Right cardiac atrium (tissue), 5 donors: ENCODE measurements at regions not wholly inside any gene's neighbourhood (a gene's known extent, or its start where the extent isn't known, plus 50 kb on each side); places are given as distances from the start of the nearest gene placed in this dataset.
"Not testable (repeated sequence)": the region's sequence is repeated elsewhere in the genome, so short reads cannot be mapped to it uniquely, and the experiment has no call there.

ENCODE experiments used
- ATAC-seq, 2 donors: fragments of 200-7000 bp; cut with Tn5 transposase; one replicate each; pipeline versions ENCODE4 v1.8.0 to v1.9.1; 2020; ENCODE audit warnings: moderate library complexity in 2 of 2, mild to moderate bottlenecking in 1 of 2
- DNase-seq, 3 donors: peaks; one replicate each; pipeline ENCODE4 v3.0.0-alpha.2; 2020
- H3K27ac ChIP-seq: one replicate; pipeline ENCODE4 v1.5.1; 2013; ENCODE audit warnings: mild to moderate bottlenecking, low read length, control low read depth, moderate library complexity
- H3K27me3 ChIP-seq: one replicate; pipeline ENCODE4 v1.6.1; 2013; ENCODE audit not compliant: control insufficient read depth, insufficient read depth
- H3K4me1 ChIP-seq: one replicate; pipeline ENCODE4 v1.6.1; 2013; ENCODE audit warnings: low read length; ENCODE audit not compliant: control insufficient read depth, insufficient read depth
- H3K4me3 ChIP-seq: one replicate; pipeline ENCODE4 v1.5.1; 2013; ENCODE audit warnings: low read length, control low read depth
- H3K9me3 ChIP-seq: one replicate; pipeline ENCODE4 v1.6.1; 2013; ENCODE audit warnings: low read length; ENCODE audit not compliant: control insufficient read depth
- WGBS: extraction: QIAGEN DNeasy Blood & Tissue Kit; methylation state at CpG from one replicate; pipeline ENCODE4 v1.1.7; 2013; 5-methylcytosine and 5-hydroxymethylcytosine counted together
- intact Hi-C, 4 donors: fragments of 100-400 bp; cut with DNase I; formaldehyde crosslinking; loops; one replicate each; pipeline versions ENCODE4 v1.11.0 to v1.14.0; 2022 to 2023
- donor health status: healthy with polysubstance abuse.
- donor health status: DM: no; HTN: yes; CAD: no.
- donor health status: DM: no; HTN: no; CAD: no.
- donor health status: DM: no; HTN: yes; CAD: no; lungs with severe emphysema.
- donor health status: DM: yes; HTN: yes; CAD: no.

GRCh38 chr16:13684819-13685563 is 235.0 kb upstream of the ERCC4 start:
- ATAC-seq: no peak
- Histone ChIP-seq H3K27ac (no peak overlapping the region), H3K27me3 (no peaks in the 10 kb centered on the region), H3K9me3 (no peaks in the 10 kb centered on the region), H3K4me1 (no peaks in the 10 kb centered on the region), H3K4me3 (no peak overlapping the region)
- 70% methylated on average over 5 of the region's 5 CpGs for WGBS
- intact Hi-C loops: no loop called here
- no peak for DNase-seq

- no peak for ATAC-seq
- Histone ChIP-seq H3K4me1 (no peaks in the 10 kb centered on the region), H3K9me3 (peaks cover 2% of the 10 kb centered on the region), H3K4me3 (no peak overlapping the region), H3K27me3 (no peaks in the 10 kb centered on the region), H3K27ac (no peak overlapping the region)
- no peak for DNase-seq
- intact Hi-C loops: no loop called here
These were observed 223.9 kb upstream of the ERCC4 start for GRCh38 chr16:13696017-13696416.

GRCh38 chr16:13697013-13697412 is 222.9 kb upstream of the ERCC4 start:
- H3K4me3 ChIP-seq: no peak overlapping the region
- intact Hi-C loops: no loop called here
- ATAC-seq: no peak
- WGBS: 87% methylated on average over 1 of the region's 1 CpG
- H3K4me1 ChIP-seq: no peaks in the 10 kb centered on the region
- DNase-seq: no peak
- no peaks in the 10 kb centered on the region for H3K27me3 ChIP-seq
- no peak overlapping the region for H3K27ac ChIP-seq
- H3K9me3 ChIP-seq: peaks cover 2% of the 10 kb centered on the region

DNA sequence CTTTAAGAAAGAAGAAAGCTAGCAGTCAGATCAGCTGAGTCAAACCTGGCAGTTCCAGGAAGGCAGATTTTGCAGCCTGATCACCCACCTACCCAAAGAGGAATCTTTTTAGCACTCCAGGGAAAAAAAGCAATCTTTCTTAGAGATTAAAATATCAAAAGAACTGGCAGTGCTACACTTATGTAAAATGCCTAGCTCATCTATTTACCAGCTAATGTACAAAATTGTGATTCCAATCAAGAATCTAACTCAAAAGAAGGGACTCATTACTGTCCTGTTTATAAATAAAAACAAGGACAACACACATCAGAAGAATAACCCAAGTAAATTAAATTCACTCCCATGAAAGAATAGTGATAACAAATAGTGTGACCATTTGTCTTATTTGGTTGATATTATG is 222.4 kb upstream of the ERCC4 start:
- no peak overlapping the region for H3K4me3 ChIP-seq
- H3K4me1 ChIP-seq: no peaks in the 10 kb centered on the region
- intact Hi-C loops: no loop called here
- peaks cover 2% of the 10 kb centered on the region for H3K9me3 ChIP-seq
- no peak overlapping the region for H3K27ac ChIP-seq
- H3K27me3 ChIP-seq: no peaks in the 10 kb centered on the region
- ATAC-seq: no peak
- DNase-seq: no peak

GRCh38 chr16:13702614-13703013 is 217.3 kb upstream of the ERCC4 start:
- WGBS: 64% methylated on average over 4 of the region's 4 CpGs
- no peak for DNase-seq
- H3K4me1 ChIP-seq: no peaks in the 10 kb centered on the region
- no peak overlapping the region for H3K27ac ChIP-seq
- intact Hi-C loops: no loop called here
- no peak overlapping the region for H3K4me3 ChIP-seq
- ATAC-seq: no peak
- no peaks in the 10 kb centered on the region for H3K27me3 ChIP-seq
- no peaks in the 10 kb centered on the region for H3K9me3 ChIP-seq

DNA sequence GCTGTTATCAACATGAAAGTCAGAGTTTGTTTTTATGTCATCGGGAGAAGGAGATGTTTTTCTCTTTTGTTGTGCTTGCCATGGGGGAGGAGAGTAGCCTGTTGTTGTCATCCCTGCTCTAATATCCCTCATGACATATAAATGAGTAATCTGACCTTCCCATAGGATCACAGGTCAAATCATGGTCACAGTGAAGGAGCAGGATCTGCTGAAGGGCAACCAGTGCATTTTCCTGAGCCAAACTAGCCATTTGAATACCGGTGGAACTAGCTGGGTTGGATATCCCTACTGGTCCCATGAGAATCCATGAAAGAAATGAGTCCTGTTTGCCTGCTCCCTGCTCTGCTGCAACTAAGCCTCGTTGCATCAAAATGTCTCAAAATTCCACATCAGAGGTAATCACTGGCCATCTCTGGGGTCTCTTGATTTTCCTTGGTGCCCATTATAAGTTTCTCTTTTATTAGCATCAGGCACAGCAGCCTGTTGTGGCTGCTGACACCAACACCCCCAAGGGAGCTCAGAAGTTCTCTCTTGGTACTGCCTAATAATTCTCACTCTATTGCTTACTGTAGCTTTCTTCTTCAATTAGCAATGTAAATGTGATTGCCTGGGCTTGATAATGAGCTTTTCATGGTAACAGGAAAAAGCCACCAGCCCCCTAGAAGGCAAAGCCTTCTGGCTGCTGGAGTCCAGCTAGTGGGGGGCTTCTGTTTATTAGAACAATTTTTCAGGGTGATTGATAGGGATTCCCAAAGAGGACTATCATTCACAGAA is 211.4 kb upstream of the ERCC4 start:
- ATAC-seq (no peak), DNase-seq (no peak)
- intact Hi-C loops: no loop called here
- H3K27ac ChIP-seq: no peak overlapping the region
- H3K9me3 ChIP-seq: no peaks in the 10 kb centered on the region
- no peaks in the 10 kb centered on the region for H3K27me3 ChIP-seq
- H3K4me1 ChIP-seq: no peaks in the 10 kb centered on the region
- 24% methylated on average over 3 of the region's 3 CpGs for WGBS
- H3K4me3 ChIP-seq: no peak overlapping the region

- Histone ChIP-seq H3K4me1 (no peaks in the 10 kb centered on the region), H3K4me3 (no peak overlapping the region), H3K27ac (no peak overlapping the region), H3K9me3 (no peaks in the 10 kb centered on the region), H3K27me3 (no peaks in the 10 kb centered on the region)
- 53% methylated on average over 7 of the region's 7 CpGs for WGBS
- DNase-seq: no peak
- no peak for ATAC-seq
- intact Hi-C loops: no loop called here
These were observed 201.2 kb upstream of the ERCC4 start for GRCh38 chr16:13718748-13719147.

DNA sequence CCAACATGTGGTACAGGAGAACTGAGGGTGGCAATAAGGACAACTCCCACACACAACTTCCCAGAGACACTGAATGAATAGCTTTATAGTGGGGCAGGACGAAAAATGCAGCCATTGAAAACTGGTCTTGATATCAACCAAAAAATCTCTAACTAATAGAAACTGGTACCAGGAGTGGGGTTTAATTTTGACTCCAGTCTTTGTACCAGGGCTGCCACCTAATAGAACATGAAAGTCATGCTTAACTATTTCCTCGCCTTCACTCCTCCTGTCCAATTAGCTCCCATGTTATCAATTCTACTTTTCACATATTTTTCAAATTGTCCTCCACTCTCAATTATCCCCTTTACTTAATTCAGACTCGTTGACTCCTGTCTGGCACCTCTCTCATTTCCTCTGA is 192.0 kb upstream of the ERCC4 start:
- intact Hi-C loops: no loop called here
- WGBS: 39% methylated on average over 3 of the region's 3 CpGs
- DNase-seq (no peak), ATAC-seq (no peak)
- no peak overlapping the region for H3K27ac ChIP-seq
- H3K4me3 ChIP-seq: no peak overlapping the region
- no peaks in the 10 kb centered on the region for H3K4me1 ChIP-seq
- H3K9me3 ChIP-seq: no peaks in the 10 kb centered on the region
- H3K27me3 ChIP-seq: no peaks in the 10 kb centered on the region

DNA sequence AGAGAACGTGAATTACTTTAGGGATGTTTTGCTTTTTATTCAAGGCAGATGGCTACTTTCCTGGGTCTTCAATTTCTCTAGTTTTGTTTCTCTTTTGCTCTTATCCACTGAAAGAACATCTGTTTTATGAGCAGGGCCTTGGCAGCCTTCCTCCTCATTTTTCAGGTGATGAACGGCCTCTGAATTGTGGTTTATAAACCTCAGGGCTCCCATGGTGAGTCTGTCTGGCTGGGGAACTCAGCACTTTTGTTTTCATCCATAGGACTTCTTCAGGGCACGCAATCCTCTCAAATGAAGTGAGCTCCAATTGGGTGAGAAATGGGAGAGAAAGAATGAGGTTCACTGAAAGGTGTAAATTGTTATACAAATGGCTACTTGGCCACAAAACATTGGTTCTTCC is 186.4 kb upstream of the ERCC4 start:
- WGBS: 42% methylated on average over 3 of the region's 3 CpGs
- no peak for DNase-seq
- intact Hi-C loops: no loop called here

GRCh38 chr16:13739621-13740373 is 180.2 kb upstream of the ERCC4 start:
- H3K9me3 ChIP-seq, intact Hi-C loops, H3K4me3 ChIP-seq, DNase-seq, ATAC-seq, H3K27ac ChIP-seq, H3K4me1 ChIP-seq, H3K27me3 ChIP-seq: not testable (repeated sequence)
- 81% methylated on average over 14 of the region's 14 CpGs for WGBS

More for the DNA sequence above, 186.4 kb upstream of the ERCC4 start:
- Histone ChIP-seq H3K4me3 (no peak overlapping the region), H3K9me3 (no peaks in the 10 kb centered on the region), H3K27ac (no peak overlapping the region), H3K4me1 (no peaks in the 10 kb centered on the region), H3K27me3 (peaks cover 2% of the 10 kb centered on the region)
- ATAC-seq: no peak

- intact Hi-C loops: no loop called here
- H3K27me3 ChIP-seq: no peaks in the 10 kb centered on the region
- no peak for DNase-seq
These were observed 177.0 kb upstream of the ERCC4 start for GRCh38 chr16:13742928-13743327.

More at GRCh38 chr16:13742928-13743327, 177.0 kb upstream of the ERCC4 start:
- Histone ChIP-seq H3K4me3 (no peak overlapping the region), H3K27ac (no peak overlapping the region), H3K4me1 (no peaks in the 10 kb centered on the region), H3K9me3 (no peaks in the 10 kb centered on the region)
- no peak for ATAC-seq
